ENCODE measurements at regions not wholly inside any gene's neighbourhood (a gene's known extent, or its start where the extent isn't known, plus 50 kb on each side); places are given as distances from the start of the nearest gene placed in this dataset.
"Not testable (repeated sequence)": the region's sequence is repeated elsewhere in the genome, so short reads cannot be mapped to it uniquely, and the experiment has no call there.

GRCh38 chr9:79477955-79478771 is 93.6 kb upstream of the TLE4 start:
- DNase-seq (ENCODE audit: low read depth in 2 of 2, low spot score in 1 of 2) = no peak

- DNase-seq (ENCODE audit: low read depth in 2 of 2, low spot score in 1 of 2) = no peak
Measured at GRCh38 chr9:79480639-79481038, 91.1 kb upstream of the TLE4 start.

GRCh38 chr9:79481846-79482477 is 89.8 kb upstream of the TLE4 start:
- no peak for DNase-seq (ENCODE audit: low read depth in 2 of 2, low spot score in 1 of 2)

GRCh38 chr9:79485258-79485657 is 86.5 kb upstream of the TLE4 start:
- no peak for DNase-seq (ENCODE audit: low read depth in 2 of 2, low spot score in 1 of 2)

GRCh38 chr9:79489261-79490000 is 82.3 kb upstream of the TLE4 start:
- no peak for DNase-seq (ENCODE audit: low read depth in 2 of 2, low spot score in 1 of 2)

GRCh38 chr9:79490657-79491248 is 81.0 kb upstream of the TLE4 start:
- no peak for DNase-seq (ENCODE audit: low read depth in 2 of 2, low spot score in 1 of 2)

GRCh38 chr9:79492092-79493009 is 79.4 kb upstream of the TLE4 start:
- DNase-seq (ENCODE audit: low read depth in 2 of 2, low spot score in 1 of 2) = no peak

DNA sequence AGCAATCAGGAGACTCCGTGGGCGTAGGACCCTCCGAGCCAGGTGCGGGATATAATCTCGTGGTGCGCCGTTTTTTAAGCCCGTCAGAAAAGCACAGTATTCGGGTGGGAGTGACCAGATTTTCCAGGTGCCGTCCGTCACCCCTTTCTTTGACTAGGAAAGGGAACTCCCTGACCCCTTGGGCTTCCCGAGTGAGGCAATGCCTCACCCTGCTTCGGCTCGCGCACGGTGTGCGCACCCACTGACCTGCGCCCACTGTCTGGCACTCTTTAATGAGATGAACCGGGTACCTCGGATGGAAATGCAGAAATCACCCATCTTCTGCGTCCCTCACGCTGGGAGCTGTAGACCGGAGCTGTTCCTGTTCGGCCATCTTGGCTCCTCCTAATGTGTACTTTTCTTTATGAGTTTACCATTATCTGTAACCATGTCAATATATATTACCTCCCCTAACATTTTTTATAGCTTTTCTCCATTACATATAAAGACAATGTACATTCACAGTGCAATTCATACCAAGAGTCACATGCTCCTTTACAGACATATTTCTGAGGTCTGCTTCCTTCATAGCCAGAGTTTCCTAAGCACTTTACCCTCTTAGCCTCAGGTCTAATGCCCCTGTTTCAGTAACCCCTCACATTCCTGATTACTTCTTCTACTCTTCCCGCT is 71.4 kb upstream of the TLE4 start:
- DNase-seq (ENCODE audit: low read depth in 2 of 2, low spot score in 1 of 2) = not testable (repeated sequence)

GRCh38 chr9:79501546-79501945 is 70.2 kb upstream of the TLE4 start:
- no peak for DNase-seq (ENCODE audit: low read depth in 2 of 2, low spot score in 1 of 2)

GRCh38 chr9:79507801-79508200 is 64.0 kb upstream of the TLE4 start:
- no peak for DNase-seq (ENCODE audit: low read depth in 2 of 2, low spot score in 1 of 2)

- no peak for DNase-seq (ENCODE audit: low read depth in 2 of 2, low spot score in 1 of 2)
Measured at GRCh38 chr9:79512251-79512650, 59.5 kb upstream of the TLE4 start.
